COLO829 (cell line): ENCODE measurements at regions not wholly inside any gene's neighbourhood (a gene's known extent, or its start where the extent isn't known, plus 50 kb on each side); places are given as distances from the start of the nearest gene placed in this dataset.

ENCODE experiments used
- DNase-seq: peaks from one replicate; pipeline ENCODE4 v3.0.0; 2012; ENCODE audit warnings: low spot score

GRCh38 chr5:4942831-4943178 is 197.3 kb upstream of the ADAMTS16 start:
- DNase-seq, result no peak

- DNase-seq, result no peak
These were observed 194.8 kb upstream of the ADAMTS16 start for GRCh38 chr5:4945296-4945695.

DNA sequence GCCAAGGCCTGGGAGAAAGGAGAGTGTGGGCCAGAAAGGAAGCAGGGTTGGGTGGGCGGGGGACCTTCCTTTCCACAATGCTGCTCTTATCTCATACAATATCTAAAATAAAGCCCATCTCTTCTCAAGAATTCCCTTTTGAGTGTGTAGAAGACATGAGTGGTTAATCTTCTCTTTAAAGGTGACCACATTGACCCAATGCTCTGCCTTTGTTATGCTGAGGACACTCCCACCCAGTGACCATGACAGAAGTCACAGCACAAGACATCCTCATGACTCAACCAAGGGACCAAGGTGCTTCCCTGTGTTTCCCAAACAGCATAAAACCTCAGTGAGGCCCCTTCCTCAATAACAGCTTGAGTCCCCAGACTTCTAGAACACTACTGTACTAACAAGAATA is 193.0 kb upstream of the ADAMTS16 start:
- DNase-seq, result no peak

GRCh38 chr5:4947893-4948536 is 192.1 kb upstream of the ADAMTS16 start:
- no peak for DNase-seq

DNA sequence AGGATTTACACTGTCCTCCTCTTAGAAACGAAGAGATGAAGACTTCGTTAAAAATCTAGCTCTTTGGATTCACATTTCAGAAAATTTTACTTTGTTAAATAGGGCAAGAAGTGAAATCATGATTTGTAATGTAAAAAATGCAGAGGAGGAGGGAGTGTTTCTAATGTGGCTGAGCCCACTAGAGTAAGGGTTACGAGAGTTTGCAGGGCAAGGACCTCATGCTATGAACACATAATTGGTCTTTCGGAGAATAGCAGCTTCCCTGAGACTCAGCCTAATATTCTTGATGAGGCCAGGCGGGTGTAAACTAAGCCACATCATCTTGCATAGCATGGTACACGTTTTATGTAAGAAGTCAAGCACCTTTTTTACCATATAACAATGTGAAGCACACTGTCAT is 191.0 kb upstream of the ADAMTS16 start:
- DNase-seq, result no peak

- no peak for DNase-seq
These were observed 186.6 kb upstream of the ADAMTS16 start for GRCh38 chr5:4953576-4953975.

DNA sequence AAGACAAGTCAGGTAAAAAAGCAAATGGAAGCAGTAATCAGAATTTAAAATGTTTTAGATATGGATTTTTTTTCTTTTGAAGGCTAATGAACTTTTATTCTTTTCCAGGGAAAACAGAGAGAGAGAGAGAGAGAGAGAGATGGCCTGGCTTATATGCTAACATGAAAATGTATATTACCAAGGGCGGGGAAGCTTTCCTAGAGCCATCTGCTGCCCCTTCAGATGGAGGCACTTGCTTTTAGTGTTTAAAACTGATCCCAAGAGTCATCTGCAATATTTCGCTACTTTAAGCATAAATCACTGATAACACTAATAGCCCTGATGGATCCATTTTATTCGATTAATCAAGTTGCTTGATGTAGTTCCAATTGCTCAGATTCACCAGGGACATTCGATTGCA is 186.1 kb upstream of the ADAMTS16 start:
- no peak for DNase-seq

DNA sequence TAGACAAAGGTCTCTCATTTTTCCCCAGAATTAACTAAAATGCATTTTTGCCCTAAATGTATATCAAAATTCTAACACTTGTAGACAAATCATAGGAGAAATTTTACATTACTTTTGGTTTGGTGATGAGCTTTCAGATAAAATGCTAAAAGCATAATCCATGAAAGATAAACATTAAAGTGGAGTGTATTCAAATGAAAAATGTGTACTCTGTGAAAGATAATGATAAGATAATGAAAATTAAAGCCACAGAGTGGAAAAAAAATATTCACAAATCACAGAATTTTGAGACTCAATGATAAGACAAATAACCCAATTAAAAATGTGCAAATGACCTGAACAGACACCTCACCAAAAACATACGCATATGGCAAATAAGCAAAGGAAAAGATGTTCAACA is 176.9 kb upstream of the ADAMTS16 start:
- no peak for DNase-seq

DNA sequence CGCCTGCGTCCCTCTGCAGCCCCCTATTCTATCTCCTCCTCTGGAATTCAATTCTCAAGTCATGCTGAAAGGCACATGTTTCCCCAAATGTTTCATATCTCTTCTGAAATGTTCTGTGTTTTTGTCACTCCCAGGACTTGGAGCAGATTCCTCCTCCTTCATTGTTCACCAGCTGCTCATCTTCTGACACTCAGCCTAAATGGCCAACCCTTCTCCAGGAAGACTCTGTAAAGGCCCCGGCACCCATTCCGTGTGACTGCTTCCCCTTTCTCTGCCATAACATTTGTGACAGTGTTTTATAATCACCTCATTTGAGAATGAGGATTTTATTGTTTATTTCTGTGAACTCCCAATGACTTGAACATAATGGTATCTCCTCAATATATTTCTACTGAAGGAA is 170.8 kb upstream of the ADAMTS16 start:
- DNase-seq, result no peak

DNA sequence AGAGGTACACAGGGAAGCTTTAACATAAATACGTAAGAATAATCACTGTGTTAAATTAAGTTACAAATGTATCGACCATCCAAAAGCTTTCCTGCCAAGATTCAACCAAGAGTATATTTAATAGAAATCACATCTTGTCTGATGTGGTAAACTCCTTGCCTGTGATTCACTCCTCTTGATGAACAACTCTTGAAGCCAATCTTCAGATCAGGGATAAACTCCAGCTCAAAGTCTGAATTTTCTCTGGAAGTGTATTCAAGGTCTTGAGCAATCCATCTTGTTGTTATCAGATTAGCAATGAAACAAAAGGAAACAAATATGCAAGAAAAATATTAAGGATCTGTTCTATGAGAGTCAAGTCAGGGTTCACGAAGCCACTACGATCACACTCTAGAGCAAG is 170.0 kb upstream of the ADAMTS16 start:
- DNase-seq, result no peak

- DNase-seq, result no peak
These were observed 163.2 kb upstream of the ADAMTS16 start for GRCh38 chr5:4976902-4977301.

GRCh38 chr5:4977416-4978110 is 162.6 kb upstream of the ADAMTS16 start:
- DNase-seq, result no peak

DNA sequence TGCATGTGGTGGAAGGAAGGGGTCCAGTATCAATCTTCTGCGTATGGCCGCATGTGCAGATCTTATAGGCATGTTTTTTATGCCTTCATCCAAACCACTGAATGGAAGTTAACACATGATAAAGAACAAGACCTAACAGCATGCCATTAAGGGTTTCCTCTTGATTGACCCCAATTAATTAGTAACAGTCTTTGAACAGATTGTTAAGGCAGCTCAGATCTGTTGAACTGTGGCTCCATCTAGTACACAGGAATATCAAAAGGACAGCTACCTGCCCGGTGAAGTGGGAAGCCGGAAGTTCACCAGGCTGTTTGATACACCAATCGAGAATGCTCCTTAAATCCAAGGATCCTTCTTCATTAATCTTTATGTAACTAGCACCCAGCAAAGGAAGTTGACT is 159.9 kb upstream of the ADAMTS16 start:
- DNase-seq, result no peak

- DNase-seq, result no peak
These were observed 158.5 kb upstream of the ADAMTS16 start for GRCh38 chr5:4981608-4982007.

- no peak for DNase-seq
These were observed 156.4 kb upstream of the ADAMTS16 start for GRCh38 chr5:4983701-4984100.

- DNase-seq, result no peak
These were observed 155.7 kb upstream of the ADAMTS16 start for GRCh38 chr5:4984461-4984860.

- DNase-seq, result no peak
These were observed 152.7 kb upstream of the ADAMTS16 start for GRCh38 chr5:4987431-4987830.

- no peak for DNase-seq
These were observed 151.0 kb upstream of the ADAMTS16 start for GRCh38 chr5:4989118-4989517.

DNA sequence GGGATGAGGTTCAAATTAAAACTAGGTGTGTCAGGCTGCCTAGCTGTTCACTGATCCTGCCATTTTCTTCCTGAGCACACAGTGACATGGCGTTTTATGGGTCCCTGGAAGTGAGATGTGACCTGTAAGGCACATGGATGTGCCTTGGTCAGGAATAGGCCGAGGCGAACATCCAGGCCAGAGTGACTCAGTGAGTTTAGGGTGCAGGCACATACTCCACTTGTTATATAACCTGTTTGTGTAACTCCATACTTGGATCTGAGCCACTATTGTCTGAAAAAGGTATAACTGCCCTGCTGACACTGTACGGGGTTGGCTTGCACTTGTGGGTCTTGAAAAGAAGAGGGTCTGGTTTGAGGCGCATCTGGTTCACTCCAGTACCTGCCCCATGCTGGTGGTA is 150.1 kb upstream of the ADAMTS16 start:
- no peak for DNase-seq

- DNase-seq, result no peak
These were observed 149.7 kb upstream of the ADAMTS16 start for GRCh38 chr5:4990462-4990861.

DNA sequence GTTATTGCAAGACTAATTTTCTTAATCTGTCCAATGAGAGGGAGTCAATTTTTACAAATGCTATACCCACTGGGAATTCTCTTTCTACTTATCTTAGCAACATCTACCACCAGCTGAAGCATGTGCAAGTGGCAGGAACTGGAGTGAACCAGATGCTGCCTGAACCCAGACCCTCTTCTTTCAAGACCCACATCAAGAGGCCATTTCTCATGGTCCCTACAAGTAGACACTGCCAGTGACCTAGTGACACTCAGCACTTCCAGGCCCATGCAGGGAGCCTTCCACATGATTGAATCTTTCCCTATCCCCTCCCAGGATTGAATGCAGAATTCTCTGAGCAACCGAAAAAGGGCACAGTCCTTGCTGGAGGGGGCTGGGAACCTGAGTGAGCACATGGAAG is 148.2 kb upstream of the ADAMTS16 start:
- no peak for DNase-seq

GRCh38 chr5:4995014-4995413 is 145.1 kb upstream of the ADAMTS16 start:
- peak; percentile 30 for DNase-seq

DNA sequence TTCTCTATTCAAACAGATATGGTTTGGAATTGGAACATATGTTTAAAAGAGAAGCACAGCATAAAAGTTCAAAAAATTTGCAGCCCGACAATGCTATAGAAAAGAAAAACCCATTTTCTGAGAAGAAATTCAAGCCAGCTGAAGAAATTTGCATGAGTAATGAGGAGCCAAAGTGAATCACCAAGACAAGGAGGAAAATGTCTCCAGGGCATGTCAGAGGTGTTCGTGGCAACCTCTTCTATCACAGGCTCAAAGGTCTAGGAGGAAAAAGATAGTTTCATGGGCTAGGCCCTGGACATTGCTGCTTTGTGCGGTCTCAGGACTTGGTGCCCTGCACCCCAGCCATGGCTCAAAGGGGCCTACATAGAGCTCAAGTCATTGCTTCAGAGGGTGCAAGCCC is 134.8 kb upstream of the ADAMTS16 start:
- no peak for DNase-seq

- DNase-seq, result no peak
These were observed 133.6 kb upstream of the ADAMTS16 start for GRCh38 chr5:5006548-5006947.
